ENCODE measurements at regions not wholly inside any gene's neighbourhood (a gene's known extent, or its start where the extent isn't known, plus 50 kb on each side); places are given as distances from the start of the nearest gene placed in this dataset.

DNA sequence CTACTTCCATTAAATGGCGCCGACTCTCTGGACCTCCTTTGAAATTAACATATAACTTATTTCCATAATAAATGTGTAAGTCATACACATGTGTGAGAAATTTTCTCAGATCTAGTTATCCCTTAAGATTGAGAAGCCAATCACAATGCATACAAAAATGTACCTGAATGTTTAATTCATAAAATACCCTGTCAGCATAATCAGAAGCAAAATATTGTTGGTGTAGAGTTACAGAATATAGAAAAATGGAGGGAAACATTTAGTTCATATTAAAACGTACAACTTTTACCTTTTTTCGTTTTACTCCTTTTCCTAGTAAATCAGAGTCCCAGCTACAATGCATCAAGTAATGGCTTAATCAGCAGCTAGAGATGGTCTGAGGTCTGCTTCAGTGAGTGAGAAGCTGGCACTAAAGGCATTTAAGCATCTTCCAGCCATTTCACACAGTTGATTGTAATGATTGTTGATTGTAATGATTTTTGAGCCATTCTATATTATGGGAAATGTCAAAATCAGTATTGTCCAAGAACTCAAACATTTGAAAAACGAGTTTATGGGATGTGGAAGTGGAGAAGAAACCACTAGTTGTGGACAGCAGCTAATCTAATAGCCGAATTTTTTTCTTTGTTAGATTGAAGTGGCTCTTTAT, 81.8 kb downstream of the ANXA1 start:
- intact Hi-C loops (cut with DNase I) = no loop called here
- H3K27me3 ChIP-seq = no peaks in the 10 kb centered on the region
- no peak overlapping the region for H3K27ac ChIP-seq
- no peaks in the 10 kb centered on the region for H3K9me3 ChIP-seq
- no peak for ATAC-seq
- H3K36me3 ChIP-seq = no peaks in the 10 kb centered on the region
- no peaks in the 10 kb centered on the region for H3K4me1 ChIP-seq
- no peak for TF ChIP-seq POLR2A (IDR thresholded peaks at IDR 0.05)
- TF ChIP-seq CTCF (IDR thresholded peaks at IDR 0.05) = no peak
- H3K4me3 ChIP-seq = no peak overlapping the region
- no peak for DNase-seq
- WGBS (ENCODE audit: insufficient coverage, low coverage, low lambda C conversion rate, missing lambda C conversion rate) = 50% methylated on average over 6 of the region's 6 CpGs

- TF ChIP-seq POLR2A (IDR thresholded peaks at IDR 0.05) (no peak), CTCF (IDR thresholded peaks at IDR 0.05) (no peak)
- Histone ChIP-seq H3K27ac (no peak overlapping the region), H3K27me3 (no peaks in the 10 kb centered on the region), H3K9me3 (no peaks in the 10 kb centered on the region), H3K4me3 (no peak overlapping the region), H3K36me3 (no peaks in the 10 kb centered on the region), H3K4me1 (no peaks in the 10 kb centered on the region)
- intact Hi-C loops (cut with DNase I) = no loop called here
- ATAC-seq (no peak), DNase-seq (no peak)
- WGBS (ENCODE audit: insufficient coverage, low coverage, low lambda C conversion rate, missing lambda C conversion rate) = 58% methylated on average over 1 of the region's 1 CpG
These were observed 82.3 kb downstream of the ANXA1 start for GRCh38 chr9:73234008-73234360.

DNA sequence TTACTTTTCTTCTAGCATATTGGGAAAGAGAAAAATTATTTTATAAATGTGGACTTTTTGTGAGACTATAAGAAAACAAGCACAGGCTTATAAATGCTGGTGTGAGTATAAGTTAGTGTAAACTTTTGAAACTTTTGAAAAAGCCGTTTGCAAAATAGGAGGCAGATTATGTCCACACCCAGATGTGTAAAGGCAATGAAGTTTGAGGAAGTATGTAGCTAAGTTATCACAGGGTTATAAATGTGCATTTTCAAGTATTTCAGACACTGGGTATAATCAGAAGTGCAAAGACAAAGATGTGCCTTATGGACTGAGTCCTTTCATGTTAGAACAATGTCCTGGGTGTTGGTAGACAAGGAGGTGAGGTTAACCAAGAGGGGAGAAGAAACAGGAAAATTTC, 85.5 kb downstream of the ANXA1 start:
- no peaks in the 10 kb centered on the region for H3K9me3 ChIP-seq
- 43% methylated on average over 1 of the region's 1 CpG for WGBS (ENCODE audit: insufficient coverage, low coverage, low lambda C conversion rate, missing lambda C conversion rate)
- no peak overlapping the region for H3K4me3 ChIP-seq
- H3K27me3 ChIP-seq = no peaks in the 10 kb centered on the region
- H3K36me3 ChIP-seq = no peaks in the 10 kb centered on the region
- DNase-seq (no peak), ATAC-seq (no peak)
- intact Hi-C loops (cut with DNase I) = no loop called here
- TF ChIP-seq POLR2A (IDR thresholded peaks at IDR 0.05) (no peak), CTCF (IDR thresholded peaks at IDR 0.05) (no peak)
- H3K27ac ChIP-seq = no peak overlapping the region
- H3K4me1 ChIP-seq = no peaks in the 10 kb centered on the region

- no peaks in the 10 kb centered on the region for H3K27me3 ChIP-seq
- DNase-seq = no peak
- TF ChIP-seq POLR2A (IDR thresholded peaks at IDR 0.05) (no peak), CTCF (IDR thresholded peaks at IDR 0.05) (no peak)
- no peaks in the 10 kb centered on the region for H3K9me3 ChIP-seq
- intact Hi-C loops (cut with DNase I) = no loop called here
- no peaks in the 10 kb centered on the region for H3K4me1 ChIP-seq
- no peaks in the 10 kb centered on the region for H3K36me3 ChIP-seq
- WGBS (ENCODE audit: insufficient coverage, low coverage, low lambda C conversion rate, missing lambda C conversion rate) = 79% methylated on average over 2 of the region's 2 CpGs
- H3K27ac ChIP-seq = no peak overlapping the region
- no peak overlapping the region for H3K4me3 ChIP-seq
- ATAC-seq = no peak
These were observed 88.1 kb downstream of the ANXA1 start for GRCh38 chr9:73239570-73240265.
